HUES48 (cell line): ENCODE measurements at regions not wholly inside any gene's neighbourhood (a gene's known extent, or its start where the extent isn't known, plus 50 kb on each side); places are given as distances from the start of the nearest gene placed in this dataset.

Experiments
- H3K27ac ChIP-seq: one replicate; pipeline ENCODE4 v1.7.0; 2013; ENCODE audit warnings: low read depth, low read length, inconsistent platforms
- H3K27me3 ChIP-seq: 2 replicates; pipeline ENCODE4 v1.6.1; 2013; ENCODE audit warnings: mild to moderate bottlenecking, low read length; ENCODE audit not compliant: control insufficient read depth, insufficient read depth
- H3K36me3 ChIP-seq: 2 replicates; pipeline ENCODE4 v1.6.1; 2013; ENCODE audit warnings: low read length; ENCODE audit not compliant: control insufficient read depth, insufficient read depth
- H3K4me1 ChIP-seq: 2 replicates; pipeline ENCODE4 v1.6.1; 2013; ENCODE audit warnings: mild to moderate bottlenecking, low read length; ENCODE audit not compliant: control insufficient read depth, insufficient read depth
- H3K4me3 ChIP-seq: 2 replicates; pipeline ENCODE4 v1.5.1; 2013; ENCODE audit warnings: mild to moderate bottlenecking, low read depth, low read length
- H3K9ac ChIP-seq: 2 replicates; pipeline ENCODE4 v1.6.1; 2013; ENCODE audit warnings: mild to moderate bottlenecking, low read depth, low read length, moderate library complexity
- H3K9me3 ChIP-seq: 2 replicates; pipeline ENCODE4 v1.6.1; 2013; ENCODE audit warnings: low read length; ENCODE audit not compliant: control insufficient read depth, insufficient read depth

DNA sequence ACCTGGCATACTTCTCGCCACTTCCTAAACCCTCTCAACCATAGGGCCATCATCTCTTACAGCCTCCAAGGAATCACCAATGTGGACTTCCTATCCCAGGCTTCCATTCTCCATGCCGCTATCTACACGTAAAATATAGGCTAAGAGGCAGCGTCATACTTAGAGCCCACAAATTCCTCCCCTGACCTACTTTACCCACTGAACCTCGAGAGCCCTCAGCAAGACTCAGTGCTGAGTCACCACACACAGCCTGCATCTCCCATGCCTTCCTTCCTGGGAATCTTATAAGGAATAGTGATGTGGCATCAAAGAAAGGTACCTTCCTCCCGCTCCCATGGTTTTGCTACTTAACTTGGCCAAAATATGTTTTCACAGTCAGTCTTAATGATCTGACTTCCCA is 435.6 kb upstream of the NFE2L3 start:
- Histone ChIP-seq H3K9ac (no peak overlapping the region), H3K4me1 (peaks cover 13% of the 10 kb centered on the region; the same call in 1 of the 2 replicates), H3K27ac (no peak overlapping the region), H3K36me3 (no peaks in the 10 kb centered on the region), H3K9me3 (no peaks in the 10 kb centered on the region), H3K27me3 (no peaks in the 10 kb centered on the region), H3K4me3 (no peak overlapping the region)

DNA sequence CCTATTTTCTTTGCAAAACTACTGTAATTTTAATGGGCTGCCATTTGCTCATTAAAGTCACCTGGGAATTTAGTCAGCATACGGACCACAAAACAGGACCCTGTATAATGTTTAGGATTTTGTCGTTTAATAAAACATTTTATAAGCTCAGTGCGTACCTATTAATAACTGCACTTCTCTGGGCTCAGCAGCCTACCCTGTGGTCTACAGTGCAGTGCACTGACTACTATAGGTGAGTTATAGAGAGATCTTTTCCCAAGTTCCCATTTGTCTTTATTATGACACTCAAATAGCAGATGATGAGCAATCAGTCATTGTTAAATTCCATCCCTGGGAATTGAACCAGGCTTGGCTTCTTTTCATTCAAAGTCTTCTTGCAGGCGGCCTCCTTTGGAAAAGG is 433.4 kb upstream of the NFE2L3 start:
- no peak overlapping the region for H3K4me3 ChIP-seq
- no peaks in the 10 kb centered on the region for H3K27me3 ChIP-seq
- no peak overlapping the region for H3K9ac ChIP-seq
- H3K36me3 ChIP-seq = no peaks in the 10 kb centered on the region
- no peaks in the 10 kb centered on the region for H3K9me3 ChIP-seq
- H3K4me1 ChIP-seq = peaks cover 23% of the 10 kb centered on the region
- H3K27ac ChIP-seq = no peak overlapping the region

DNA sequence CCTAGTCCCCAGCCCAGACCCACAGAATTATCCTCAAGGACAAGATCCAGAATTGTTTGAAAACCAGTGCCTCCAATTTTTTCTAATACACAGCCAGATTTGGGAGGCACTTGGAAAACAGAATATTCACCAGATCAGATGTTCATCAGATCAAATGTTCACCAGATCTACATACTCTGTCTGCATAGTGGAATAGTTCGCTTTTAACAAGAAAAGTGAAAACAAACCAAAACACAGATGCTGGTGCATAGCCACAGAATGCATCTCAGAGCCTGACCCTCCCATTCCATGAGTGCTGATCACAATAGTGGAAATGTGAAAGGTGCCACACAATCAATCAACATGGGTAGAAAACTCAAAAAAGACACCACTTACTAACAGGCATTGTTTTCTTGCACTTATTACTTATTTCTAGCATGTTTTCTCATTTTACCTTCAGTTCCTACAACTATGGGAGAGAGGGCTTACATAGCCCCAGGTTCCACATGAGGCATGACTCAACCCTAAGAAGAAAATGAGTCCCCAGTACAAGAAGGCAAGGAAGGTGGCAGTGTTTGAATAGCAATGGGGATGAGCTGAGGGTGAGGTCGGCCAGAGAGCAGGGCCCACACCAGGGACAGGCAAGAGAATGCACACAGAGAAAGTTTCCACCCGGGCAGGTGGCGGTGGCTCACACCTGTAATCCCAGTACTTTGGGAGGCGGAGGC is 432.7 kb upstream of the NFE2L3 start:
- Histone ChIP-seq H3K9ac (no peak overlapping the region), H3K36me3 (no peaks in the 10 kb centered on the region), H3K4me3 (no peak overlapping the region), H3K4me1 (peaks cover 23% of the 10 kb centered on the region), H3K9me3 (no peaks in the 10 kb centered on the region), H3K27ac (no peak overlapping the region), H3K27me3 (no peaks in the 10 kb centered on the region)

DNA sequence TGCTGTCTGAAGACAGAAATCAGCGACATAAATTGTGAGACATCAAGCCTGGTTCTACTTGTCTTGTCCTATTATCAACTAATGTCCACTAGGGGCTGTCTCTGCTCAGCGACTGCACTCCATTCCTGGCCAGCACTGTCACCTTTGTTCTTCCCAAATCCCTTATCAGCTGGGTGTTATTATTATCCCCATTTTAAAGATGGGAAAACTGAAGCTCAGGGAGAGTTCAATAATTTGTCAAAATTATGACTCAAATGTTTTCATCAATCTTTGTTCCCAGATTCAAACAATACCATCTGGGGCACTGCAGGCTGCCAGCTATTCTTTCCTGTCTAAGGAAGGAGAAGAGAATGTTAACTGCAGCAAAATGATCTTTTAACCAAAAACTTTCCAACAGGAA is 431.6 kb upstream of the NFE2L3 start:
- Histone ChIP-seq H3K36me3 (no peaks in the 10 kb centered on the region), H3K9me3 (no peaks in the 10 kb centered on the region), H3K4me1 (peaks cover 15% of the 10 kb centered on the region), H3K4me3 (no peak overlapping the region), H3K27ac (no peak overlapping the region), H3K27me3 (no peaks in the 10 kb centered on the region), H3K9ac (no peak overlapping the region)

DNA sequence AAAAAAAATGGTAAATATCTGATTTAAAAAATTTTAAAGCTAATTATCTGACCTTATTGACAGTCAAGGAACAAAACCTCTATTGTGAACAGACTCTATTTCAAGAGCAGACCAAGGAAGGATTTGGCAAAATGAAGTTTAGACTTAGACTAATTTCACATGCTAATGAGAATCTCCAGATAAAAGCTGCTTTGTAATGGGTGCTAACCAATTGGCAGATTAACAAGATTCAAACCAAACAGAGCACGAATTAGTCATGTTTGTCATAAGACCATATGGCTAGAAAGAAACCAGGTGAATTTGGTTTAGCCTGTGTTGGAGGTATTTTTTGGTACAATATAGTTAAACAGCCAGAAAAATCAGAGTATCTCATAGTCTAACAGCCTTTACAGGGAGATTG is 429.1 kb upstream of the NFE2L3 start:
- Histone ChIP-seq H3K4me3 (no peak overlapping the region), H3K9me3 (no peaks in the 10 kb centered on the region), H3K4me1 (peaks cover 38% of the 10 kb centered on the region), H3K27ac (no peak overlapping the region), H3K36me3 (no peaks in the 10 kb centered on the region), H3K9ac (no peak overlapping the region), H3K27me3 (no peaks in the 10 kb centered on the region)

DNA sequence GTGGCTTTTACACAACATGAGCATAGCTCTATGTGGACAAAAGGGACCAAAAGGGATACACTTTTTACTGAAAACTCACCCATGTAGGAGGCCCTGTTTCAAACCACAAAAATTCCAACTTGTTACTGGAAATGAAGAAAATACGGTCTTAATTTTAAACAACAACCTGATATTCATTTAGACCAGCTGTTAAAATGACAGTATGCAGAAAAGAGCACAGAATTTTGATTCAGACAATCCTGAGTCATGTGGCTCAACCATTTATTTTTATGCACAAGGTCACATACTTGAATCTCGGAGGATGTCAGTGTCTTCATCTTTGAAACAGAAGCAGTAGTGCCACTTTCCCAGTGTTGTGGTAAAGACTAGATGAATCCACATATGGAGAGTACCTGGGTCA is 426.5 kb upstream of the NFE2L3 start:
- H3K27ac ChIP-seq = no peak overlapping the region
- no peaks in the 10 kb centered on the region for H3K27me3 ChIP-seq
- H3K9ac ChIP-seq = no peak overlapping the region
- H3K4me3 ChIP-seq = no peak overlapping the region
- H3K9me3 ChIP-seq = no peaks in the 10 kb centered on the region
- peaks cover 37% of the 10 kb centered on the region for H3K4me1 ChIP-seq
- H3K36me3 ChIP-seq = no peaks in the 10 kb centered on the region

DNA sequence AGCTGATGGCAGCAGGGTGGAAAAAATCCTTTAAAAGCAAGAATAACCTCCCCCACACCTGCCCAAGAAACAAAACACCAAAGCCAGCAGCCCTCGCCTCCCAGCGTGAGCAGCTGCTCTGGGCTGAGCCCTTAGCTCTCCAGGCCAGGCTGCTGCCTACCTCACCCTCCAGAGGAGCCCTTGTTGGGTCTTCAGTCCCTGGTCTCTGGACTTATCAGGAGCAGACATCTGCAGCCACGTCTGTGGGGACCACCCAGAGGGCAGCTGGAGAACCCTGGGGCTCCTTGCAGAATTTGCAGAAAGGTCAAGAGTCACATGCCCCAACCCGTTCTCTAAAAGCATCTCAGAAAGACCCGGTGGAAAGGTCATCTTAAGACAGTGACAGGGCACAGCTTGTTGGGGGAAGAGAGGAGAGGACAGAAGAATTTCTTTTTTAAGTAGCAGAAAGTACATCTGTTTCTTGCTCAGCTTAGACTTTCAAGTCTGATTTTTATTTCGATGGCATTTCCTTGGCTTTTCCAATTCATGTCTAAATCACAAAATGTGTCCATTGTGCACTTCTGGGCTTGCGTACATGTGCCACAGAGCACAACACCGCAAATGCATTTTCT is 425.7 kb upstream of the NFE2L3 start:
- H3K36me3 ChIP-seq = no peaks in the 10 kb centered on the region
- peaks cover 45% of the 10 kb centered on the region for H3K4me1 ChIP-seq
- no peak overlapping the region for H3K9ac ChIP-seq
- no peak overlapping the region for H3K4me3 ChIP-seq
- peak overlapping the region; percentile 8 for H3K27ac ChIP-seq
- no peaks in the 10 kb centered on the region for H3K9me3 ChIP-seq
- H3K27me3 ChIP-seq = no peaks in the 10 kb centered on the region

DNA sequence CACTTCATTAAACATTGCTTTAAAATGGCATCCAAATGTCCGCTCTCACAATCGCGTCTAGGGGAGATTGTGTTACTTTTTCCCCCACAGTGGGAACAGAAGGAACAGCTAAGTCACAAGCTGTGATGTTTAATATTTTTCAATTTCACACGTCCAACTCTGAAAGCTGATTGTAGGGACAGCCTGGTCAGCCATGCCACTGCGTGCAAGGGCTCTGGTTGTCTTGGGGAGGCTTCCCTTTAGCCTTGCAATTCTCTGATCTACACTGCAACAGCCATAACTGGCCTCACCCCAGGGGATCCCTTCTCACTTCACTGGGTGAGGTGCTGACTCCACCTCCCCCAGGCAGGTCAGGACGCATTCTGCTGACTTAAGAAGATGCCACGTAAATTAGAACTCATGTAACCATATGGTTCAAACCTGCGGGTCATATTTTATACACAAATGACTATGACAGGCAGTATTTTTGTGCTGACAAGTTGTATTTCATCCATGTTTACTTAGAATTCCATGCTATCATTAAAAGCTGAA is 425.2 kb upstream of the NFE2L3 start:
- Histone ChIP-seq H3K9ac (no peak overlapping the region), H3K27me3 (no peaks in the 10 kb centered on the region), H3K9me3 (no peaks in the 10 kb centered on the region), H3K27ac (peak overlapping the region; percentile 8), H3K4me3 (no peak overlapping the region), H3K4me1 (peaks cover 50% of the 10 kb centered on the region), H3K36me3 (no peaks in the 10 kb centered on the region)

DNA sequence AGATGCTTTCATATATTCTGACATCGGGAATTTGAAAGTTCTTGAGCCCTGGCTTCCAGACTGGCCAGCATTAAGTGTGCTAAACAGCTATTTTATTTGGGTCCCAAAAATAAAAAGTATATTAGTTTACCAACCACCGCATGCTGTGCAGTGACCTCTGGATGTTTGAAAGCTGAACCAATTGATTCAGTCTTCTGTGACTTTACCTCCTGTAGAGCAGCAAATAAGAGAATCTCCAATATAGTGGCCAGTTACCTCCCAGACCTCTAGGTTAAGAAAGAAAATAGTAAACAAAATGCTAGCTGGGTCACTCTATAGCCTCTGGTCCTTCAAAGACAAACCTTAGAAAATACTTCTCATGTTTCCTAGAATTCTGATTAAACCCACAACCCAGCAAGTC is 424.6 kb upstream of the NFE2L3 start:
- Histone ChIP-seq H3K4me3 (no peak overlapping the region), H3K36me3 (no peaks in the 10 kb centered on the region), H3K9ac (no peak overlapping the region), H3K27ac (no peak overlapping the region), H3K27me3 (no peaks in the 10 kb centered on the region), H3K4me1 (peaks cover 56% of the 10 kb centered on the region), H3K9me3 (no peaks in the 10 kb centered on the region)

DNA sequence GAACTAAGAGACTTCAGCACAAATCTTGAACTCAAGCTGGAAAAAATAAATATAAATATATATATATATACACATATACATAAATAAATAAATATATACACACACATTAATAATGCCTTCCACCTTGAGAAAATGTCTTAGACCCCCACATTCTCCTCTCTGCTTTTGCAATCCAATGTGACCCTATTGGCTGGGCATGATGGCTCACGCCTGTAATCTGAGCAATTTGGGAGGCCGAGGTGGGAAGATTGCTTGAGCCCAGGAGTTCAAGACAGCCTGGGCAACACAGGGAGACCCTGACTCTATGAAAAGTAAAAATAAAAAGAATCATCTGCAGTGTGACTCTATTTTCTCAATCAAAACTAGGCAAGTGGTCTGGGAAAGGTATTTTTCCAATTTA is 424.1 kb upstream of the NFE2L3 start:
- Histone ChIP-seq H3K4me3 (no peak overlapping the region), H3K27me3 (no peaks in the 10 kb centered on the region), H3K27ac (no peak overlapping the region), H3K4me1 (peaks cover 52% of the 10 kb centered on the region), H3K9ac (no peak overlapping the region), H3K9me3 (no peaks in the 10 kb centered on the region), H3K36me3 (no peaks in the 10 kb centered on the region)

DNA sequence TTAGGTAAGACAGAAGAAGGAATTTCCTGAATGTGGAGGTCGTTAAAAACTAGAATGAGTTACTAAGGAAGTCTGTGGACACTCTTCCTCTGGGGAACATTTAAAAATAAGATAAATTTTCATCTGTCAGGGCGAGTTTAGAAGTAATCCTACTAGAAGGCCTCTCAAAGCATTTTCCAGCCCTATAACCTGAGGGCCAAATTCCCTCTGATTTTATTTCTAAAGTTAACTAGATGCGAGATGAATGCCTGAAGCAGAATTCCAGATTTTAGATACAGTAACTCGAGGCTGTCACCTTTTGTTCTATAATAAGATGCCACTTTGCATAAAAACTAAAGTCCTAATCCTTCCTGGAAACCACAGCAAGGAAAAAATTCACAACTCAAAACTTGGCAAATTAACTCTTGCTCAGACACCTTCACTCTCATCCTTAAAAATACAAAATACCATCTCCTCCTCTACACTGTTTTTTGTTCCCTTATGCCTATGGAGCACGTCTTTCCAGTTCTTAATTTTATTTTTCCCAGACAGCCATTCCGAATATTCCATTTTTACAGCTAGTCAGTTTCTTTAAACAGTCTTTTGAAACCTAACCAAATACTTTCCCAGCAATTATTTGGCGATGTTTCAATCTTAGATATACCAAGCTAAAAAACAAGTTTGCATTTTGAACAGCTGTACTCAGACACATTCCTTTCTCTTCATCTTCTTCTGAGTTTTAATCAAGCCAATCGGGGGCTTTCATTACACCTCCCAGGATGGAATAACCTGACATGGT is 420.7 kb upstream of the NFE2L3 start:
- Histone ChIP-seq H3K27me3 (peaks cover 4% of the 10 kb centered on the region; the same call in 1 of the 2 replicates), H3K4me1 (peaks cover 42% of the 10 kb centered on the region), H3K27ac (no peak overlapping the region)

More for the DNA sequence above, 420.7 kb upstream of the NFE2L3 start:
- Histone ChIP-seq H3K9ac (no peak overlapping the region), H3K9me3 (no peaks in the 10 kb centered on the region), H3K4me3 (no peak overlapping the region), H3K36me3 (no peaks in the 10 kb centered on the region)
